Upper lobe of left lung (tissue), 4 donors: ENCODE measurements at regions not wholly inside any gene's neighbourhood (a gene's known extent, or its start where the extent isn't known, plus 50 kb on each side); places are given as distances from the start of the nearest gene placed in this dataset.

Experiments used
- EP300 ChIP-seq, 4 donors: sonication (generic); formaldehyde crosslinking; IDR thresholded peaks; one replicate each; pipeline ENCODE4 v1.5.1; 2017; ENCODE audit warnings: antibody characterized with exemption in 4 of 4, control low read depth in 2 of 4
- POLR2A ChIP-seq, 4 donors: fragments of 450-650 bp; IDR thresholded peaks; one replicate each; pipeline ENCODE4 v1.5.1; 2016 to 2017; ENCODE audit warnings: antibody characterized with exemption in 4 of 4, mild to moderate bottlenecking in 2 of 4

DNA sequence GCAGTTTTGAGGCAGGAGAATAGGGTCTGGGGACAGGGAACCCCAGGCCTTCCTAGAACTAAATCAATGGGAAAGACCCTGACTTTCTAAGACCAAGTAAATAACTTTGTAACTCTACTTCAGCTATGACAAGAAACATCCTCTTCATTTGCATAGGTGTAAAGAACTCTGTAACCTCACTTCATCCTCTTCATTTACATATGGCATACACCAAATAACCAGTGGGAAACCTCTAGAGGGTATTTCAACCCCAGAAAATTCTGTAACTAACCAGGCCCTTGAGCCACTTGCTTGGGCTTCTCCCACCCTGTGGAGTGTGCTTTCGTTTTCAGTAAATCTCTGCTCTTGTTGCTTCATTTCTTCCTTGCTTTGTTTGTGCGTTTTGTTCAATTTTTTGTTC, 495.6 kb downstream of the SIPA1L2 start:
- no peak for TF ChIP-seq EP300 (IDR thresholded peaks at IDR 0.05)
- no peak for TF ChIP-seq POLR2A (IDR thresholded peaks at IDR 0.05)
